Spinal cord (tissue), 9 donors: ENCODE measurements at regions not wholly inside any gene's neighbourhood (a gene's known extent, or its start where the extent isn't known, plus 50 kb on each side); places are given as distances from the start of the nearest gene placed in this dataset.
"Not testable (repeated sequence)": the region's sequence is repeated elsewhere in the genome, so short reads cannot be mapped to it uniquely, and the experiment has no call there.

Experiments
- DNase-seq, 6 donors: peaks; one replicate each; pipeline versions ENCODE4 v3.0.0 to v3.0.0-alpha.2; 2013 to 2015; ENCODE audit warnings: low spot score in 6 of 6, low read depth in 4 of 6
- H3K27ac ChIP-seq: one replicate; pipeline ENCODE4 v1.5.1; 2013; ENCODE audit warnings: low read depth, low read length, control low read depth
- H3K27me3 ChIP-seq: one replicate; pipeline ENCODE4 v1.6.1; 2013; ENCODE audit warnings: low read length; ENCODE audit not compliant: control insufficient read depth, insufficient read depth
- H3K36me3 ChIP-seq: one replicate; pipeline ENCODE4 v1.6.1; 2013; ENCODE audit warnings: low read length; ENCODE audit not compliant: control insufficient read depth, insufficient read depth
- H3K4me1 ChIP-seq: one replicate; pipeline ENCODE4 v1.6.1; 2013; ENCODE audit warnings: low read length; ENCODE audit not compliant: control insufficient read depth, insufficient read depth
- H3K4me3 ChIP-seq: one replicate; pipeline ENCODE4 v1.5.1; 2013; ENCODE audit warnings: low read depth, low read length, control low read depth
- H3K9me3 ChIP-seq: one replicate; pipeline ENCODE4 v1.6.1; 2013; ENCODE audit warnings: low read length; ENCODE audit not compliant: control insufficient read depth, insufficient read depth
- WGBS: methylation state at CpG from one replicate; pipeline ENCODE4 v1.1.5; 2013; ENCODE audit warnings: missing lambda C conversion rate; ENCODE audit not compliant: insufficient coverage; 5-methylcytosine and 5-hydroxymethylcytosine counted together
- donor health status: healthy.

GRCh38 chr6:167746975-167747374, 79.7 kb upstream of the AFDN start:
- Histone ChIP-seq H3K4me3 (no peak overlapping the region), H3K27me3 (no peaks in the 10 kb centered on the region), H3K9me3 (no peaks in the 10 kb centered on the region), H3K27ac (no peak overlapping the region), H3K36me3 (no peaks in the 10 kb centered on the region), H3K4me1 (no peaks in the 10 kb centered on the region)
- DNase-seq, result no peak
- WGBS, result 67% methylated on average over 8 of the region's 9 CpGs

DNA sequence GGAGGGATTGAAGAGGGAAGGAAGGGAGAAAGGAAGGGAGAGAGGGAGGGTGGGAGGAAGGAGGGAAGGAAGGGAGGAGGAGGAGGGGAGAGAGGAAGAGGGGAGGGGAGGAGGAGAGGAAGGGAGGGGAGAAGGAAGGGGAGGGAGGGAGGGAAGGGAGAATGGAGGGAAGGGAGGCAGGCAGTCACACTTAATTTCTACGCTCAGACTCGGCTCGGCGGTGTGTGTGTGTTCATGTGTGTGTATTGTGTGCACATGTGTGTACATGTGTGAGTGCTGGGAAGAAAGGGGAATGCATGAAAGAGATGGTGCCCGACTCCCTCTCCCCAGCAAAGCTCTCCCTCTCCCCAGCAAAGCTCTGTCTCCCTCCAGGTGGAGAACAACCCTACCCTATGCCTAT, 79.1 kb upstream of the AFDN start:
- no peaks in the 10 kb centered on the region for H3K27me3 ChIP-seq
- no peak overlapping the region for H3K27ac ChIP-seq
- H3K9me3 ChIP-seq, result no peaks in the 10 kb centered on the region
- no peaks in the 10 kb centered on the region for H3K36me3 ChIP-seq
- no CpG with 5 or more reads among the region's 5 CpGs for WGBS
- no peaks in the 10 kb centered on the region for H3K4me1 ChIP-seq
- H3K4me3 ChIP-seq, result no peak overlapping the region
- no peak for DNase-seq

- Histone ChIP-seq H3K9me3 (no peaks in the 10 kb centered on the region), H3K36me3 (no peaks in the 10 kb centered on the region), H3K4me1 (no peaks in the 10 kb centered on the region), H3K4me3 (no peak overlapping the region), H3K27me3 (no peaks in the 10 kb centered on the region), H3K27ac (no peak overlapping the region)
- 77% methylated on average over 11 of the region's 11 CpGs for WGBS
- no peak for DNase-seq
These were observed 78.7 kb upstream of the AFDN start for GRCh38 chr6:167748046-167748445.

DNA sequence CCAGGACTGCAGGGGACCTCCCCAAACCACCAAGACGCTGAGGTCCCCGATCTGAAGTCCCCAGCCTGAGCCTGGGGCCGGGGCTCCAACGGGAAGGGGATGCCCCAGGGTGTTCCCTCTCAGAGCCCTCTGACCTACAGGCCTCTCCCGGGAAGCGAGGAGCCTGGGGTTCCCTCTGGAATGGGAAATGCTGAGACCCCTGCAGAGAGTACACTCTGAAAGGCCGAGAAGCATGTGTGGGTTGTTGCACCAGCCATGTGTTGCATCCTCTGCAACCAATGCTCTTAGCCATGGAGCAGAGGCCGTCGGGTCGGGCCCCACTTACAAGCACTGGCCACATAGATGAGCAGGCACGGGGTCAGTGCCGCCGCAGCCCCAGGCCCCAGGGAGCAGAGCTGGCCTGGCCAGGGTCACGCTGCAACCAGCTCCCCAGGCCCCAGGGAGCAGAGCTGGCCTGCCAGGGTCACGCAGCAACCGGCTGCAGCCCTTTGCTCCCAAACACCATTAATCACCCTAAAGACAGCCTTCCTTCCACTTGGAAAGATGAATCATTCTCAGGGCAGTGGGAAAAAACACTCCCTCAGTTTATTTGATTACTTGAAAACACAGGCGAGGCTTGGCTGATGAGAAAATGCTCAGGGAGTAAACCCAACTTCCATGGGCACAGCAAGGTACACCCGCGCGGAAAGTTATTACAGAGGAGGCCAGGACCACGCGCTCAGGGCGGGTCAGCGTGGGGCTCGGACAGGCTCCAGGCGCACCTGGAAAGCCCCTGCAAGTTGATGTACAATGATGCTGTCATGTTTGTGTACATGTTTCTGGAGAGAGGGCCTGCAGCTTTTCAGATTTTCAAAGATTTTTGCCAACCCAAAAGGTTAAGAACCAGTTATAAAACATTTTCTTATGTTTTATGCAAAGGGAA, 78.0 kb upstream of the AFDN start:
- Histone ChIP-seq H3K4me1 (no peaks in the 10 kb centered on the region), H3K9me3 (no peaks in the 10 kb centered on the region), H3K27ac (no peak overlapping the region), H3K4me3 (no peak overlapping the region), H3K36me3 (no peaks in the 10 kb centered on the region), H3K27me3 (no peaks in the 10 kb centered on the region)
- no peak for DNase-seq
- WGBS, result 70% methylated on average over 26 of the region's 26 CpGs

GRCh38 chr6:167750956-167751358, 75.8 kb upstream of the AFDN start:
- no peaks in the 10 kb centered on the region for H3K36me3 ChIP-seq
- H3K9me3 ChIP-seq, result no peaks in the 10 kb centered on the region
- DNase-seq, result no peak
- peaks cover 1% of the 10 kb centered on the region for H3K27me3 ChIP-seq
- no peaks in the 10 kb centered on the region for H3K4me1 ChIP-seq
- WGBS, result 55% methylated on average over 2 of the region's 4 CpGs
- no peak overlapping the region for H3K4me3 ChIP-seq
- H3K27ac ChIP-seq, result no peak overlapping the region

GRCh38 chr6:167751579-167752115, 75.1 kb upstream of the AFDN start:
- DNase-seq, result no peak
- Histone ChIP-seq H3K4me1 (no peaks in the 10 kb centered on the region), H3K27me3 (peaks cover 3% of the 10 kb centered on the region), H3K27ac (no peak overlapping the region), H3K9me3 (no peaks in the 10 kb centered on the region), H3K36me3 (no peaks in the 10 kb centered on the region), H3K4me3 (no peak overlapping the region)
- 91% methylated on average over 7 of the region's 7 CpGs for WGBS

GRCh38 chr6:167753281-167753680, 73.4 kb upstream of the AFDN start:
- H3K27ac ChIP-seq, H3K9me3 ChIP-seq, DNase-seq, H3K36me3 ChIP-seq, H3K4me1 ChIP-seq, H3K27me3 ChIP-seq, H3K4me3 ChIP-seq: not testable (repeated sequence)
- 97% methylated on average over 2 of the region's 2 CpGs for WGBS

DNA sequence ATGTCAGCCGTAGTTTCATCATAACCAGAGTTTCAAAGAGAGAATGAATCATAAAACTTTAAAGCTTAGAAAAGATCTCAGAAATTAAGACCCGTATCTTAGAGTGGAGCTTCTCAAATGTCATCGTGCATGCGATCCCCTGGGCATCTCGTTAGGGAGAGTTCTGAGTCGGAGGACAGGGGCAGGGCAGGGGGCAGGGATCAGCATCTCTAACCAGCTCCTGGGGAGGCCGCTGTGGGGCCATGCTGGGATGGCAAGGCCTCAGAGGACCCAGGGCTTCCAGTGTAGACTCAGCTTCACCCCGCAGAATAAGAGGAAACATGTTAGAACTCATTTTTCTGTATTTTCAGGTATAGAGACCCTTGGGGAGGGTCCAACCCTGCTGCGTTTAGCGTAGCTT, 72.0 kb upstream of the AFDN start:
- DNase-seq, result no peak
- Histone ChIP-seq H3K27ac (no peak overlapping the region), H3K4me1 (no peaks in the 10 kb centered on the region), H3K4me3 (no peak overlapping the region), H3K36me3 (no peaks in the 10 kb centered on the region), H3K27me3 (peaks cover 3% of the 10 kb centered on the region), H3K9me3 (no peaks in the 10 kb centered on the region)
- WGBS, result 88% methylated on average over 10 of the region's 10 CpGs

DNA sequence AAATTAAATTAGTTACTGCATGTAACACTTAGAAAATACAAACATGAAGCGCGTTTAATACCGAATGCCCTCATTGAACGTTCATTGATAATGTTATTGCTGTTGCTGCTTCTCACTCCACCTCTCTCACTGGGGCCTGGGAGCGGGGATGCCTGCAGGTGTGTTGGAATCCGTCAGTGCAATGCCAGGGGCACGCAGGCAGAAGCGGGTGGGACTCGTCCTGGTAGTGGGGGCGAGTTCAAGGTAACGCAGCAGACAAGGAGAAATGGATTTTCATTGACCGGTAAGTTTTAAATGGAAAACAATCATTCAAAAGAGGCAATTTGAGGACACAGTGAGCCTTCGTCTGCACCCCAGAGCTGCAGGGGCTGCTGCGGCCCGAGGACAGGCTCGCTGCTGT, 71.2 kb upstream of the AFDN start:
- peaks cover 3% of the 10 kb centered on the region for H3K4me1 ChIP-seq
- no peaks in the 10 kb centered on the region for H3K36me3 ChIP-seq
- no peak overlapping the region for H3K27ac ChIP-seq
- no peak overlapping the region for H3K4me3 ChIP-seq
- H3K27me3 ChIP-seq, result peaks cover 3% of the 10 kb centered on the region
- WGBS, result 98% methylated on average over 16 of the region's 16 CpGs
- DNase-seq, result no peak
- H3K9me3 ChIP-seq, result no peaks in the 10 kb centered on the region

DNA sequence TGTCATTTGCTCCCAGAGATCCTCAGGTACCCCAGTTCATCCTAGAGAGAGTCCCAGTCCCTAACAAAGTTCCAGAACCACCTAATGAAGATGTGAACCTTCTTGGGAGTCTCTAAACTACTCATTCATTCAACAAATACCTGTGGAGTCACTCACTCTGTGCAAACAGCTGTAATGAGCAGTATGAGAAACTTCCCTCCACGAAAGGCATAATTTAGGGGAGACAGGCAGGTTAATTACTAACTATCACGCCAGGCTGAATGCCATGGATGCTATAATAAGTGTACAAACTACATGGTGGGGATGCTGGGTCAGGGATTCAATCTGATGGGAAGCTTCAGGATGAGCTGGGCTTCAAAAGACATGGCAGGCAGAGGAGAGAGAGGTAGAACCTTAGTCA, 70.1 kb upstream of the AFDN start:
- Histone ChIP-seq H3K36me3 (no peaks in the 10 kb centered on the region), H3K27me3 (peaks cover 3% of the 10 kb centered on the region), H3K4me1 (peaks cover 10% of the 10 kb centered on the region), H3K4me3 (no peak overlapping the region), H3K9me3 (no peaks in the 10 kb centered on the region), H3K27ac (no peak overlapping the region)
- DNase-seq, result no peak
- WGBS, result no CpG with 5 or more reads among the region's 2 CpGs
